NCI-H1930 (cell line): ENCODE measurements at regions not wholly inside any gene's neighbourhood (a gene's known extent, or its start where the extent isn't known, plus 50 kb on each side); places are given as distances from the start of the nearest gene placed in this dataset.
A peak's percentile ranks its signal among the peaks of the same experiment; 100 is the strongest.

Experiments used
- DNase-seq, 2 experiments: peaks; one replicate each; lab custom pipeline; 2025; lab: John Stamatoyannopoulos, UW

- no peak for DNase-seq
These were observed 210.1 kb downstream of the CDH9 start for GRCh38 chr5:26828294-26828693.

DNA sequence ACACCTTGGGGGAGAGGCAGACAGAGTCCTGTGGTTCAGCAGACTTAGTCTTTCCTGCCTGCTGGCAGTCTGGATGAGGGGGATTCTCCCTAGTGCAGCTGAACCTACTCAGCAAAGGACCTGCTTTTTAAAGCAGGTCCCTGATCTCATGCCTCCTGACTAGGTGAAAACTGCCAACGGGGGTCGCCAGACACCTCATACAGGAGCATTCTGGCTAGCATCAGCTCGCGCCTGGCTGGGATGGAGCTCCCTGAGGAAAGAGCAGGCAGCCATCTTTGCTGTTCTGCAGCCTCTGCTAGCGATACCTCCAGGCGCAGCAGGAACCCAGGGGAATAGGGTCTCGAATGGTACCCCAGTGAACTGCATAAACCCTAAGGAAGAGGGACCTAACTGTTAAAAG is 225.2 kb downstream of the CDH9 start:
- no peak for DNase-seq

DNA sequence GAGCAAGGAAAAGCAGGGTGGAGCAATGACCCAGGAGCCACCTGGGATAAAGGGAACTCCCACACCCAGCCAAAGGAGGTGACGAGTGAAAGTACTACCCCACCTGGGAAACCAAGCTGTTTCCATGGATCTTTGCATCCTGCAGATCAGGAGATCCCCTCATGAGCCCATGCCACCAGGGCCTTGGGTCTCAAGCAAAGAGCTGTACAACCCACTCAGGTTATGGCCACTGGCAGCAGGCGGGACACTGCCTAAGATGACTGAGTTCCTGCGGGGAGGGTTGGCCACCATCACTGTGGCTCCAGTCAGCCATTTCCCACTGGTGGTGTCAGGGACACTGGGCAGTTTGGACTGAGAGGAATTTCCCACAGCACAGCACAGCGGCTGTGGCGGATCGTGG is 225.7 kb downstream of the CDH9 start:
- DNase-seq: no peak

GRCh38 chr5:26807231-26808199 is 230.9 kb downstream of the CDH9 start:
- DNase-seq: no peak

DNA sequence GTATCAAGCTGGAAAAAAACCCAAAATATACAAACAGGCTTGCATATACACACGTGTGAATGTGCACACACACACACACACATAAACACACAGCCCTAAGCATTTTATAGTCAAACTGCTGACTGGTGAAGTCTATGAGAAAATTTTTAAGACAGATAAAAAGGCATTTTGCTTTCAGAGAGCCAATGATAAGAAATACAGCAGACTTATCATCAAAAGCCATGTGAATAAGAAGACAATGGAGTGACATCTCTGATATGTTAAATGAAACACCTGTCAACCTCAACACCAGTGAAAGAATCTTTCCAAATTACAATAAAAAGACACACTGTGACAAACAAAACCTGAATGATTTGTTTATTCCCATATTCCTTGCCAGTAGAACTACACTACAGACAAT is 233.3 kb downstream of the CDH9 start:
- DNase-seq: no peak

- no peak for DNase-seq
These were observed 235.4 kb downstream of the CDH9 start for GRCh38 chr5:26802944-26803343.

DNA sequence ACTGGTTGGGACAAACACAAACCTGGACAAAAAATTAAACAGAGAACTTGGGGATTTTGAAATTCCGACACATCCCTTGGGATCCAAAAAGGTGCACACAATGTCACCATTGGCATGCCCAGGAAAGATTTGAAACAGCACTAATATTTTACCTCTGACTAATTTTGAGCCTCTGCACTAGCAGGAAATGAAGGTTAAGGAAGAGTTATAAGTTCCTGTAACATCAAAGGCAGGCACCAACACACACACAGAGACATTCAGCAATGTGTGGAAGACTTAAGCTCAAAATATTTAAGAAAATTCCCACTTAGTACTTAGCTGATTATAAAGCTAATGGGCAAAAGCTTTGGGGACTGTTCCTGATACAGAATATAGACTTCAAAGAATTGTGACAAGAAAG is 247.0 kb downstream of the CDH9 start:
- no peak for DNase-seq

DNA sequence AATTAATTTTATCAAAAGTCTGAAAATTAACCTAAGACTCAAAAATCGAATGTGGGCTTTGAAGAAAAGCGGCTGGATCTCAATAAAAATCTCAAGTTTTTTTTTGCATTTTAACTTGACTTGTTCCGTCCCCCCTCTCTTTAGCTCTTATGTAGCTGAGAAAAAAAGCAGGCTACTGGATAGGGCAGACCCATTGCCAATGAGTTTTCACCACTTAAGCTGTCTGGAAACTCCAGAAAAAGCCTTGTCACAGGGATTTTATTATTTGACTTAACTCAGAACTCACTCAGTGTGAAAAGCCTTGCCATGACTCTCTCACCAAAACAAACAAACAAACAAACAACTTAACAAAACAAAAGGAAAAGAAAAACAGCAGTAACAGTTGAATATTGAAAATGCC is 247.4 kb downstream of the CDH9 start:
- DNase-seq: no peak

DNA sequence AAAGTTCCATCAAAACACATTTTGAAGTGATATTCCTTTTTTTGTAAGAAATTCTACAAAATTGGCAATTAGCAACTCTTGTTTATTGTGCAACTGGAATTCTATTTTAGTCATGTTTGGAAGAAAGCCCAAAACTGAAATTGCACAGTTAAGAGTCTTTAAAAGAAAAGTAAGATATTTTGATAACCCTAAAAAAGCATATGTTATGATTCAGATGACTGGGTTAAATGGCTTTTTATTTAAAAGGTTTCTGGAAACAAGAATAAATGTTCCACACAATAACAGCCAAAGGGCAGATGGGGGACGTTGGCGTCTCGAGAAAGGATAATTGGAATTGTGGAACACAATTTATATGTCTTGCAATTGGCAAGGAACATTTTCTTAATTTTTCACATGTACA is 275.2 kb downstream of the CDH9 start:
- DNase-seq: no peak

GRCh38 chr5:26761446-26761845 is 276.9 kb downstream of the CDH9 start:
- DNase-seq: no peak

DNA sequence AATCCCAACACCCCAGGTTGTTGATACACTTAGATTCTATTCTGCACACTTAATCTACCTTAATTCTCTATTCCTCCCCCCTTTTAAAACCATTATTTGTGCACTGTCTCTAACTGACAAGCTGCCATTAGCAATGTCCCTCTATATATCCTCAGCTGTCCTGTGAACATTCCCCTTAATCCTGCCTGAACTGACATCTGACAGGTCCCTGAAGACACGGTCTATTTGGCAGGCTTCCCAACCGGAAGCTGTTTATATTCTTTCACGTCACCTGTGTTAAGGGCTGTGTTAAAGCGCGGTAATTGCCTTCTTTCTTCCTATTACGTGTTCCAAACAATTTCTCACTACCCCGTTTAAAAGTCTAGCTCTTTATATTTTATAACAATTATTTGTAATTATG is 277.3 kb downstream of the CDH9 start:
- peak; percentile 74 to 85 for DNase-seq

DNA sequence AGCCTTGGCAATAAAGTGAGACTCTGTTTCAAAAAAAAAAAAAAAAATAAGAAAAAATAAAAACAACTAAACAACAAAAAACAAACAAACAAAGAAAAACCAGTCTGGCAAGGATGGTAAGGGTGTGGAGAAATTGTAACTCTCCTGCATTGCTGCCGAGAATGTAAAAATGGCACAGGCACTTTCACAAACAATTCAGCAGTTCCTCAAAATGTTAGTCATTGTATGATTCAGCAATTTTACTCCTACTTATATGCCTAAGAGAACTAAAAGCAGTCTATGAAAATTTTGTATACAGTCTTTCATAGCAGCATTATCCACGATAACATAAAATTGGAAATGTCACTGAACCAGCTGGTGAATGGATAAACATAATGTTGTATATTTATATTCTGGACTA is 280.4 kb downstream of the CDH9 start:
- DNase-seq: no peak

DNA sequence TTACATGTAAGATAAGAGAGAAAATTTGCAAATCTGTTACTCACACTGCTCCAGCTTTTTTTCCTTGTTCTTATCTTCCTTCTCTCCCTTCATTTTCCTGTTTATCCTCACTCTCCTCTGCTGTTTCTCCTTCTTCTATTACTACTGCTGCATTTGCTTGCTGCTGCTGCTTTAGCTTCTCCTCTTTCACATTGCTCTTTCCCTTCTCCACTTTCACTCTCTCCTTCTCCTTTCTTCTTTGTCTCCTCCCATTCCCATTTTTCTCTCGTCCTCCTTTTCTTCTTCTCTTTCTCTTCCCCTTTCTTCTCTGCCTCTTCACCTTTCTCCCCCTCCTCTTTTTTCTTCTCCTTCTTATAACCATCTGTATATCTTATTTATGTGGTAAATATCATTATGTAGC is 288.6 kb downstream of the CDH9 start:
- DNase-seq: no peak

DNA sequence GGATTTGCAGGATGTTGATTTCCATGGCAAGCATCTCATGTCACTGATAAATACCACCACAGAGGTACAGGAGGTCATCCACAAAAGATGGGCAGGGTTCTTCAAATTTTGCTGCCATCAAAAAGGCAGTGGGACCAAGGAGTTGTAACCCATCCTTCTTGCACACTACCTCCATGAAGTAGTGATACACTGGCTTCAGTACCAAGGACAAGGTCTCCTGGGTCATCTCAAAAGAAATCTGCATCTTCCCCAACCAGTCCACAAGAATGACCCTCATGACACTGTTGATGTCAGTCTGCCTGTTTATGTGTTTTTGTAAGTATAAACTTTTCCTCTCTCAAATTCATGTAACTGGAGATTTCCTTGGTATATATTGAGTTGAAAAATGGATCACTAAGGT is 298.2 kb downstream of the CDH9 start:
- DNase-seq: no peak

DNA sequence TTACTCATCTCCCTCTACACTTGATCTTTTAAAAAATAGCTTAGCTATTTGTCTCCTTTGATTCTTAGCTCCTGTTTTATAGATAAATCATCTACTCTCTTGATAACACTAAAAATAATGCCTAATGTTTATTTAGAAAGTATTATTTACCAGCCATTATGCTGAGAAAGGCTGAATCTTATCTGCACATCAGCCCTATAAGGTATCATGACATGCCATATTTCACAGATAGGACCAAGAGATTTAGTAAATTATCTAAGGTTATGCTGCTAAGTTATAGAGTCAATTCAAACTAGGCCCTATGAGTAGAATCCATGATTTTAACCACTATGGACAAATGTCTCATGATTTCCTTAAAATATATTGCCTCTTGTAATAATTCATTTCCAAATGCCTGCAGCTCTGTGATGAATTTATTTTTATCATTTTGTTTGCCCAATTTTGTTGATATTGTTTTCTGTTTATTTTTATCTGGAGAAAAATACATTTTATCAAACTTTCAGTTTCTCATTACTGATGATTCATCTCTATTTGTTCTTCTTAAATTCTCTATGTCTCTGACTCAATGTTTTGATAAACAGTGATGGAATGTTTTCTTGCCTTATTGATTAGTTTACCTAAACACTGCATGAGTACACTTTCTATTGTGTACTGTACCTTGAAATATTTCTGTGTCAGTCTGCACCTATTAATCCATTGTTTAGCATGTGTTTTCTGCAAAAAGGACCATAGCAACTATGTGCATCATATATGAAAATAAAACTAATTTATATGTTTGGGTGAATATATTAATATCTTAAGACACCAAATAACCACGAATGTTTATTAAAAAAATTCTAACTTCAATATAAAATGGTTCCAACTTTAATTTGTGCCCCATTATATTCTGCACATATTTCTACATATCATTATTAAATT is 300.8 kb downstream of the CDH9 start:
- peak; percentile 50 to 76 for DNase-seq

- no peak for DNase-seq
These were observed 310.5 kb downstream of the CDH9 start for GRCh38 chr5:26727916-26728315.

GRCh38 chr5:26719803-26720202 is 318.6 kb downstream of the CDH9 start:
- DNase-seq: no peak

GRCh38 chr5:26700759-26701384 is 337.5 kb downstream of the CDH9 start:
- DNase-seq: peak in 1 of 2 experiments; percentile 15

DNA sequence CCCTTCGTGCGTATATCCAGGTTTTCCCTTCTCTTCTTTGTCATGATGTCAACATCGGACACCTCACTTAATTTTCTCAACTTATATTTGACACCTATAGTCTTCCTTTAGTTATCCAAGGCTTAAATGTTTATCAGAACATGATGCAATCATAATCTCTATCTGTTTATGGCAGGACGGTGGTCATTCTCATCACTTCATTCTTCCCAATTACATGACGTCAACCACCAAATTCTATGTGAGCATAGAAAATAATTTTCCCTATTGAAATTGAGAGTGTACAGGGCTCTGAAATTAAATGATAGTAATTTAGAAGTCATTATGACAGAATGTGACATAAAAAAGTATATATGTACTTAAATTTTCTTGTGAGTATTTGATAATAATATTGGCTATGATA is 345.4 kb downstream of the CDH9 start:
- no peak for DNase-seq

- no peak for DNase-seq
These were observed 346.9 kb downstream of the CDH9 start for GRCh38 chr5:26691486-26691885.

DNA sequence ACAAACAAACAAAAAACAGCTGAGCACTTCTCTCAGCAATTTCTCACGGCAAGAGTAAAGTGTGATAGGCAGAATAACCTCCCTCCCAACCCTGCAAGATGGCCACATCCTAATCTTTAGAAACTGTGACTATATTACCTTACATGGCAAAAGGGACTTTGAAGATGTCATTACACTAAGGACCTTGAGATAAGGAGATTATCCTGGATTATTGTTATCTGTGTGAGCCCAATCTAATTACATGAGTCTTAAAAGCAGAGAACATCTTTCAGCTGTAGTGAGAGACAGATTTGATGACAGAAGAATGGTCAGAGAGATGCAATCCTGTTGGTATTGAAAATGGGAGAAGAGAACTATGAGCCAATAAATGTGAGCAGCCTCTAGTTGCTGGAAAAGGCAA is 347.9 kb downstream of the CDH9 start:
- no peak for DNase-seq

DNA sequence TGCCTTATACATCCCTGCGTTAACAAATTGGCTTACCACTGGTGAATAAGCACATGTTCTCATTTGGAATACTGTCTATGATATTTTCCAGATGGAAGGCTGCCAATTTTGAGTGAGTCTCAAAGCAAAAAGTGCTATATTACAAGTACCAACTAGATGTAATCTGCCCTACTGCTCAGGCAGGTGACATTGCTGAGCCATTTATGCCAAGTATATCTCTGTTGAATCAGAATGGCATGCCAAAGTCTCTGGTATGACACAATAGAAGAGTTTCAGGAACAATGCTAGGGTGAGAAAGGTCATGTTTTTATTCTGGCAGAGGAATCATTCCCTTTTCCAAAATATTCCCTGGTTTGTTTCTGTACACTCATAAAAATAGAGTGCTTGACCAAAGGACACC is 356.5 kb downstream of the CDH9 start:
- DNase-seq: no peak
